Hepatocyte (in vitro differentiated cells): ENCODE measurements at regions not wholly inside any gene's neighbourhood (a gene's known extent, or its start where the extent isn't known, plus 50 kb on each side); places are given as distances from the start of the nearest gene placed in this dataset.

Experiments
- EZH2phosphoT487 ChIP-seq: fragments of 200-600 bp; sonication (generic); IDR thresholded peaks from one replicate; pipeline ENCODE4 v1.6.1; 2018; ENCODE audit warnings: antibody characterized with exemption, mild to moderate bottlenecking, low read depth, moderate library complexity; ENCODE audit not compliant: unreplicated experiment, severe bottlenecking
- TF ChIP-seq, protein P1 (sequence below): fragments of 200-600 bp; sonication (generic); IDR thresholded peaks from 2 replicates; pipeline ENCODE4 v1.5.1; 2016; ENCODE audit warnings: antibody characterized with exemption, mild to moderate bottlenecking; ENCODE audit not compliant: poor library complexity

DNA sequence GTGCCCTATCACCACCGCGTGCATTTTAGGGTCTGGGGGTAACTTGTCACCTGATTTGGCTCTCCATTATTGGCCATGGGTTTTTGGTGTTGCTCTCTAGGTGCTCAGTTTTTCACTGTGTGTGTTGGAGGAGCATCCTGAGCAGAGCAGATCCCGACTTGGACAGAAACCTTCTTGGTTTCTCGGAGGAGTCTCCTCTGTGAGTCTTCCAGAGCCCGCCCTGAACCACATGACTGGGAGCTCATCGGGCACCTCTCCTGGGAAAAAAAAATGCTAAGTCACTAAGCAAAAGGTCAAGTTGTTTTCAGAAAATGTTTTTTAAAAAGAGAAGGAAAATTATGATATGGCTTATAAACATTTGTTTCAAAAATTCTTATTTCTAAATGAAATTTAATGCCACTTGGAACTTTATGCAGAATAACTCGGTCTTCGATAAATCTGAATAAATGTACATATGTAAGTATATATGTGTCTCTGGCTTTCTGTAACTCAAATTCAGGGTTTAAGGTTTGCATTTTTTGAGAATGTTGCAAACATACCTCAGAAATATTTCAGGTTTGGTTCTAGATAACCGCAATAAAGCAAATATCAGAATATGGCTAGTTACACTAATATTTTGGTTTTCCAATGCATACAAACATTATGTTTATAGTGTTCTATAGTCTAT is 255.2 kb downstream of the AUH start:
- TF ChIP-seq, protein P1, sequence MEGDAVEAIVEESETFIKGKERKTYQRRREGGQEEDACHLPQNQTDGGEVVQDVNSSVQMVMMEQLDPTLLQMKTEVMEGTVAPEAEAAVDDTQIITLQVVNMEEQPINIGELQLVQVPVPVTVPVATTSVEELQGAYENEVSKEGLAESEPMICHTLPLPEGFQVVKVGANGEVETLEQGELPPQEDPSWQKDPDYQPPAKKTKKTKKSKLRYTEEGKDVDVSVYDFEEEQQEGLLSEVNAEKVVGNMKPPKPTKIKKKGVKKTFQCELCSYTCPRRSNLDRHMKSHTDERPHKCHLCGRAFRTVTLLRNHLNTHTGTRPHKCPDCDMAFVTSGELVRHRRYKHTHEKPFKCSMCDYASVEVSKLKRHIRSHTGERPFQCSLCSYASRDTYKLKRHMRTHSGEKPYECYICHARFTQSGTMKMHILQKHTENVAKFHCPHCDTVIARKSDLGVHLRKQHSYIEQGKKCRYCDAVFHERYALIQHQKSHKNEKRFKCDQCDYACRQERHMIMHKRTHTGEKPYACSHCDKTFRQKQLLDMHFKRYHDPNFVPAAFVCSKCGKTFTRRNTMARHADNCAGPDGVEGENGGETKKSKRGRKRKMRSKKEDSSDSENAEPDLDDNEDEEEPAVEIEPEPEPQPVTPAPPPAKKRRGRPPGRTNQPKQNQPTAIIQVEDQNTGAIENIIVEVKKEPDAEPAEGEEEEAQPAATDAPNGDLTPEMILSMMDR = no peak
- TF ChIP-seq EZH2phosphoT487 = no peak
